CD4-positive, alpha-beta T cell (primary cell): ENCODE measurements at regions not wholly inside any gene's neighbourhood (a gene's known extent, or its start where the extent isn't known, plus 50 kb on each side); places are given as distances from the start of the nearest gene placed in this dataset.
"Not testable (repeated sequence)": the region's sequence is repeated elsewhere in the genome, so short reads cannot be mapped to it uniquely, and the experiment has no call there.

Experiments used
- ATAC-seq: fragments of 200-7000 bp; cut with Tn5 transposase; one replicate; pipeline ENCODE4 v1.10.0; 2022; ENCODE audit warnings: mild to moderate bottlenecking; ENCODE audit not compliant: poor library complexity
- CTCF ChIA-PET: fragments of 350-600 bp; sonication (Branson Sonifier 250); formaldehyde crosslinking; loops from one replicate; lab custom pipeline; 2021; ENCODE audit warnings: antibody characterized with exemption, inconsistent platforms; lab: Charles Lee
- POLR2A ChIA-PET: fragments of 350-600 bp; sonication (Branson Sonifier 250); formaldehyde crosslinking; loops from one replicate; lab custom pipeline; 2021; ENCODE audit warnings: antibody characterized with exemption, inconsistent platforms; lab: Charles Lee
- DNase-seq, 14 experiments: peaks; one replicate each; pipeline ENCODE4 v3.0.0-alpha.2; 2013 to 2020; ENCODE audit warnings: mixed read lengths in 2 of 14
- H3K27ac ChIP-seq, 2 donors: one replicate each; pipeline versions ENCODE4 v1.5.1 to v1.7.0; 2013; ENCODE audit warnings: low read length in 2 of 2, low read depth in 1 of 2, mild to moderate bottlenecking in 1 of 2
- H3K27me3 ChIP-seq, 2 experiments: 1 replicate in 1 of 2; 2 replicates in 1 of 2; pipeline versions ENCODE4 v1.6.1 to v1.7.0; 2013; ENCODE audit warnings: low read length in 2 of 2, control low read depth in 1 of 2, mild to moderate bottlenecking in 1 of 2, moderate library complexity in 1 of 2; ENCODE audit not compliant: insufficient read depth in 2 of 2, control insufficient read depth in 1 of 2
- H3K36me3 ChIP-seq: one replicate; pipeline ENCODE4 v1.6.1; 2013; ENCODE audit warnings: low read length, control low read depth; ENCODE audit not compliant: insufficient read depth
- H3K4me1 ChIP-seq: one replicate; pipeline ENCODE4 v1.6.1; 2013; ENCODE audit warnings: low read length, control low read depth; ENCODE audit not compliant: insufficient read depth
- H3K4me3 ChIP-seq: one replicate; pipeline ENCODE4 v1.5.1; 2013; ENCODE audit warnings: mild to moderate bottlenecking, low read length, moderate library complexity
- H3K9me3 ChIP-seq, 2 experiments: 1 replicate in 1 of 2; 2 replicates in 1 of 2; pipeline versions ENCODE4 v1.6.1 to v1.7.0; 2013; ENCODE audit warnings: low read length in 2 of 2, mild to moderate bottlenecking in 2 of 2, control low read depth in 1 of 2, moderate library complexity in 1 of 2; ENCODE audit not compliant: control insufficient read depth in 1 of 2, insufficient read depth in 1 of 2
- H3K27ac Mint-ChIP-seq: one replicate; pipeline ENCODE4 v1.8.0; 2020; ENCODE audit warnings: mixed read lengths
- H3K27me3 Mint-ChIP-seq: one replicate; pipeline ENCODE4 v1.8.0; 2021; ENCODE audit warnings: mixed read lengths
- H3K36me3 Mint-ChIP-seq: one replicate; pipeline ENCODE4 v1.8.0; 2021; ENCODE audit warnings: low read depth, mixed read lengths
- H3K4me1 Mint-ChIP-seq: one replicate; pipeline ENCODE4 v1.8.0; 2021; ENCODE audit warnings: low read depth, mixed read lengths
- H3K4me3 Mint-ChIP-seq: one replicate; pipeline ENCODE4 v1.8.0; 2020; ENCODE audit warnings: mild to moderate bottlenecking, mixed read lengths
- H3K9me3 Mint-ChIP-seq: one replicate; pipeline ENCODE4 v1.8.0; 2020; ENCODE audit warnings: mixed read lengths
- intact Hi-C, 2 experiments: fragments of 100-400 bp; cut with DNase I in 1 of 2; cut with micrococcal nuclease in 1 of 2; formaldehyde crosslinking; loops; one replicate each; pipeline versions ENCODE4 v1.15.1 to v1.9.0; 2023 to 2025; cut with DNase I, micrococcal nuclease
- TF ChIP-seq, protein P1 (sequence below): fragments of 200-600 bp; IDR thresholded peaks from one replicate; pipeline ENCODE4 v1.8.0; 2022; ENCODE audit warnings: antibody characterized with exemption, mild to moderate bottlenecking

DNA sequence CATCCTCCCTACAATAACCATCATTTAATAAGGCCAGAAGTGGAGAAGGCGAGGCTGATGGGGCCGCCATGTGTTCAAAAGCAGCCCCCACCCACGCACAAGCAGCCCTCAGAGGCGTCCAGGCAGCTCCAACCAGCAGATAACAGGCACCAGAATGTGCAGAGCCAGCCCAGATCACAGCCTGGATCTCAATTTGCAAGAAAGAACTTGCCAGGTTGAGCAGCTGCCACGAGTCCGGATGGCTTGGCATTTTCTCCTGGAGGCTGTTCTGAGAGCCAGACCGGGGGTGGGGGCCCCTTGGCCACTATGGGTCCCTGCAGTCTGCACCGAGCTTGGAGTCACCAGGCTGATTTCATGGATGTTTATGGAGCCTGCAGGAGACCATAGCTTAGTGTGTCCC lies 338.1 kb downstream of the PREX1 start:
- no peak overlapping the region for H3K4me3 Mint-ChIP-seq

DNA sequence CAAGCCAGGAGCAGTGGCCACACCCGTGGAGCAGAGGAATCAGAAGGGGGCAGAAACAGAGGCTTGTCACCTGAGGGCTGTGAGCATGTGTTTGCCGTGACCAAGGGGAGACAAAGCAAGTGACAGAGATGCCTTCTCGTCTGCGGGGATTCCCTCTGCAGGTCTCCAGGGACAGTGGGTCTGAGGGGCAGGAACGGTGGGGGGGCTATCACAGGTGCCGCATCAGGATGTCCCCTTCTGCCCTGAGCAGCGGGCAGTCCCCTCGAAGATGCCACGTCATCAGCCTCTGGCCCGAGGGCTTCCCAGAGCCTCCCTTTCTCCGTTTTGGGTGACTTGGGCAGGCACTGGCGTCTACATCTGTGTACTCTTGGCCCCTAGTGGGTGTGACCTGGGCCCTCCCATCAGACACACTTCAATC lies 338.7 kb downstream of the PREX1 start:
- intact Hi-C loops, result no loop called here
- Histone ChIP-seq H3K27me3 (peaks cover 0 to 8% of the 10 kb centered on the region in 2 experiments), H3K4me1 (no peaks in the 10 kb centered on the region), H3K9me3 (no peaks in the 10 kb centered on the region), H3K4me3 (no peak overlapping the region), H3K36me3 (no peaks in the 10 kb centered on the region), H3K27ac (no peak overlapping the region)
- DNase-seq (peak in 1 of 14 experiments; percentile 22), ATAC-seq (no peak)
- Mint-ChIP-seq H3K4me3 (no peak overlapping the region), H3K27me3 (peaks cover 19% of the 10 kb centered on the region), H3K4me1 (no peaks in the 10 kb centered on the region), H3K27ac (no peak overlapping the region), H3K9me3 (no peaks in the 10 kb centered on the region), H3K36me3 (no peaks in the 10 kb centered on the region)
- ChIA-PET POLR2A (no interaction called here), CTCF (no interaction called here)
- TF ChIP-seq, protein P1, sequence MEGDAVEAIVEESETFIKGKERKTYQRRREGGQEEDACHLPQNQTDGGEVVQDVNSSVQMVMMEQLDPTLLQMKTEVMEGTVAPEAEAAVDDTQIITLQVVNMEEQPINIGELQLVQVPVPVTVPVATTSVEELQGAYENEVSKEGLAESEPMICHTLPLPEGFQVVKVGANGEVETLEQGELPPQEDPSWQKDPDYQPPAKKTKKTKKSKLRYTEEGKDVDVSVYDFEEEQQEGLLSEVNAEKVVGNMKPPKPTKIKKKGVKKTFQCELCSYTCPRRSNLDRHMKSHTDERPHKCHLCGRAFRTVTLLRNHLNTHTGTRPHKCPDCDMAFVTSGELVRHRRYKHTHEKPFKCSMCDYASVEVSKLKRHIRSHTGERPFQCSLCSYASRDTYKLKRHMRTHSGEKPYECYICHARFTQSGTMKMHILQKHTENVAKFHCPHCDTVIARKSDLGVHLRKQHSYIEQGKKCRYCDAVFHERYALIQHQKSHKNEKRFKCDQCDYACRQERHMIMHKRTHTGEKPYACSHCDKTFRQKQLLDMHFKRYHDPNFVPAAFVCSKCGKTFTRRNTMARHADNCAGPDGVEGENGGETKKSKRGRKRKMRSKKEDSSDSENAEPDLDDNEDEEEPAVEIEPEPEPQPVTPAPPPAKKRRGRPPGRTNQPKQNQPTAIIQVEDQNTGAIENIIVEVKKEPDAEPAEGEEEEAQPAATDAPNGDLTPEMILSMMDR, result no peak

More for the DNA sequence above, 338.1 kb downstream of the PREX1 start:
- ChIA-PET POLR2A (no interaction called here), CTCF (no interaction called here)
- Histone ChIP-seq H3K4me3 (no peak overlapping the region), H3K27ac (no peak overlapping the region), H3K4me1 (no peaks in the 10 kb centered on the region), H3K9me3 (no peaks in the 10 kb centered on the region), H3K36me3 (no peaks in the 10 kb centered on the region), H3K27me3 (peaks cover 0 to 8% of the 10 kb centered on the region in 2 experiments)
- H3K9me3 Mint-ChIP-seq, result no peaks in the 10 kb centered on the region
- no peaks in the 10 kb centered on the region for H3K36me3 Mint-ChIP-seq
- intact Hi-C loops, result no loop called here
- no peak for ATAC-seq
- TF ChIP-seq, protein P1, result no peak
- H3K4me1 Mint-ChIP-seq, result no peaks in the 10 kb centered on the region
- H3K27me3 Mint-ChIP-seq, result peaks cover 18% of the 10 kb centered on the region
- no peak overlapping the region for H3K27ac Mint-ChIP-seq
- peak in 1 of 14 experiments; percentile 16 for DNase-seq

DNA sequence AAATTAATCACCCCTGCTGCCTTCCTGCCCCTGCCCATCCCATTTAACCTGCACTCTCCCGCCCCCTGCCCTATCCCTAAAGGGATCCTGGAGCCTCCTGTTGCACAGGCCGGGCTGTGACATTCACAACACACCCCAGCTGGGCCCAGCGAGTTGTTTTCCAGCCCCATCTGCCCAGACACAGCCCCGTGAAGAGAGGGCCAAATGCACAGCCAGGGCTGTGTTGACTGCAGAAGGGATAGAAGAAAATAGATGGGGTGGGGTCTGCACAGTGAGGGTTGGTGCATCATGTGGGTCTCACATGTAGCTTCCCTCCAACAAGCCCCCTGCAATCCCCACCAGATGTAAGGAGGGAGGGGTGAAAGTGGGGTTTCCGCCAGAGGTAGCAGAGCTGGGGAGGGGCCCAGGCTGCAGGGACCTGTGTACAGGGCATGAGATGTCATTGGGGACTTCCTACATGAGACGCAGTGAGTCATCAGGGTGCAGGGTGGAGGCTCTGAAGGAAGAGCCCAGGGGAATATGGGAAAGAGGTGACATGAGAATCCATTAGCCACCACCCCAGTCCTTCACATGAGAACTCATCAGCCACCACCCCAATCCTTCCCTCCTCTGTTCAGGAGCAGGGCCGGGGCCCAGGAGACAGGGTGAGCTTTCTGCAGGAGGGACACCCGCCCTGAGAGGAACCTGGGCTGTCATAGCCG lies 339.3 kb downstream of the PREX1 start:
- H3K4me3 Mint-ChIP-seq, H3K9me3 ChIP-seq, H3K4me1 Mint-ChIP-seq, H3K36me3 ChIP-seq, H3K4me3 ChIP-seq, ATAC-seq, CTCF ChIA-PET, POLR2A ChIA-PET, H3K4me1 ChIP-seq, H3K27ac ChIP-seq, H3K9me3 Mint-ChIP-seq, intact Hi-C loops, H3K36me3 Mint-ChIP-seq, H3K27ac Mint-ChIP-seq, H3K27me3 ChIP-seq: not testable (repeated sequence)
- DNase-seq, result peak in 1 of 14 experiments; percentile 11
- H3K27me3 Mint-ChIP-seq, result peaks cover 19% of the 10 kb centered on the region

DNA sequence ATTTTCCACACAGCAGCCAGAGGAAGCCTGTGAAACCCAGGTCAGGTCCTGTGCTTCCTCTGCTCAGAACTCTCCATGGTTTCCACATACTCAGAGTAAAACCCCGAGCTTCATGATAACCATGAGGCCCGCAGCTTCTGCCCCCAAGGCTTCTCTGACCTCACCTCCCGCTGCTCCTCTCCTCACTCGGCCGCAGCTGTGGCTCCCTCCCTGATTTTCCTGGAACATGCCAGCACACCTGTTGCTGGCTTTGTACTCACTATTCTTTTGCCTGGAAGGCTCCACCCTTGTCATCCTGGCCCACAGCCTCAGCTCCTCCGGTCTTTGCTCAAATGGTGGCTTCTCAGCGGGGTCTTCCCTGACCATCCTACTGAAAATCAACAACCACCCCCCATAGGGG lies 341.7 kb downstream of the PREX1 start:
- Histone ChIP-seq H3K36me3 (no peaks in the 10 kb centered on the region), H3K27me3 (peaks cover 0 to 4% of the 10 kb centered on the region in 2 experiments), H3K4me3 (no peak overlapping the region), H3K9me3 (no peaks in the 10 kb centered on the region), H3K27ac (no peak overlapping the region), H3K4me1 (no peaks in the 10 kb centered on the region)
- Mint-ChIP-seq H3K27ac (no peak overlapping the region), H3K27me3 (peaks cover 32% of the 10 kb centered on the region), H3K4me1 (no peaks in the 10 kb centered on the region), H3K36me3 (no peaks in the 10 kb centered on the region), H3K9me3 (no peaks in the 10 kb centered on the region), H3K4me3 (no peak overlapping the region)
- CTCF ChIA-PET, result no interaction called here
- TF ChIP-seq, protein P1, result no peak
- POLR2A ChIA-PET, result no interaction called here
- ATAC-seq, result no peak
- intact Hi-C loops, result no loop called here
- DNase-seq, result no peak

DNA sequence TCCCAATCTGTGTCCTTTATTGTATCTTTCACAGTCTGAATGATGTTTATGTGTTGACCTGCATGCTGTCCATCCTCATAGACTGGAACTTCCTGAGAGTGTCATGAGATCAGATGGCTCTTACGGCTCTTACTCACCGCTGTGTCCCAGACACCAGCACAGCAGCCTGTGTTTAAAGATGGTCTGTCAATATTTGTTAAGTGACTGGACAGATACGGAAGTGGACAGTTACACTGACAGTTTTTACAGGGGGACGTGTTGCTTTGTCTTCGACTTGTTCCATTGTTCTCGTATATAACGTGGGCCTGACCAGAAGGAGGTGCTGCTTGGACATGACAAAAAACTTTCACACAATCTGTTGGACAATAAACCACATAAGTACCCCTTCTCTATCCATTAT lies 342.6 kb downstream of the PREX1 start:
- H3K4me3 ChIP-seq, H3K27me3 ChIP-seq, H3K9me3 ChIP-seq, H3K4me3 Mint-ChIP-seq, POLR2A ChIA-PET, H3K4me1 Mint-ChIP-seq, ATAC-seq, intact Hi-C loops, H3K27ac ChIP-seq, H3K4me1 ChIP-seq, H3K36me3 ChIP-seq, H3K36me3 Mint-ChIP-seq, H3K9me3 Mint-ChIP-seq, CTCF ChIA-PET, H3K27ac Mint-ChIP-seq, DNase-seq: not testable (repeated sequence)
- peaks cover 41% of the 10 kb centered on the region for H3K27me3 Mint-ChIP-seq
